CD4-positive, alpha-beta memory T cell (primary cell): ENCODE measurements at regions not wholly inside any gene's neighbourhood (a gene's known extent, or its start where the extent isn't known, plus 50 kb on each side); places are given as distances from the start of the nearest gene placed in this dataset.

Experiments
- CTCF ChIA-PET: fragments of 350-600 bp; sonication (Branson Sonifier 250); formaldehyde crosslinking; loops from one replicate; lab custom pipeline; 2021; ENCODE audit warnings: inconsistent platforms; ENCODE audit not compliant: partially characterized antibody; lab: Charles Lee
- POLR2A ChIA-PET: fragments of 350-600 bp; sonication (Branson Sonifier 250); formaldehyde crosslinking; loops from one replicate; lab custom pipeline; 2021; ENCODE audit not compliant: partially characterized antibody; lab: Charles Lee
- DNase-seq, 5 donors: peaks; one replicate each; pipeline versions ENCODE4 v3.0.0 to v3.0.0-alpha.2; 2020 to 2022; ENCODE audit warnings: mixed read lengths in 1 of 5
- H3K27ac ChIP-seq: one replicate; pipeline ENCODE4 v1.7.0; 2013; ENCODE audit warnings: low read depth, low read length
- H3K27me3 ChIP-seq: 2 replicates; pipeline ENCODE4 v1.7.0; 2013; ENCODE audit warnings: mild to moderate bottlenecking, low read length, moderate library complexity; ENCODE audit not compliant: insufficient read depth
- H3K36me3 ChIP-seq: 2 replicates; pipeline ENCODE4 v1.7.0; 2013; ENCODE audit warnings: mild to moderate bottlenecking, low read length, moderate library complexity; ENCODE audit not compliant: insufficient read depth
- H3K4me1 ChIP-seq: 2 replicates; pipeline ENCODE4 v1.7.0; 2013; ENCODE audit warnings: mild to moderate bottlenecking, low read length, moderate library complexity; ENCODE audit not compliant: insufficient read depth
- H3K4me3 ChIP-seq, 2 donors: one replicate each; pipeline ENCODE4 v1.7.0; 2013; ENCODE audit warnings: low read length in 2 of 2, mild to moderate bottlenecking in 1 of 2
- H3K9me3 ChIP-seq, 2 donors: one replicate each; pipeline ENCODE4 v1.7.0; 2013; ENCODE audit warnings: low read length in 2 of 2, control low read depth in 1 of 2; ENCODE audit not compliant: control insufficient read depth in 1 of 2
- H3K27ac Mint-ChIP-seq, 7 donors: one replicate each; pipeline ENCODE4 v1.8.0; 2020 to 2021; ENCODE audit warnings: mixed read lengths in 7 of 7, mild to moderate bottlenecking in 6 of 7, inconsistent platforms in 3 of 7, moderate library complexity in 3 of 7
- H3K27me3 Mint-ChIP-seq, 2 donors: one replicate each; pipeline ENCODE4 v1.8.0; 2020 to 2021; ENCODE audit warnings: mixed read lengths in 2 of 2
- H3K36me3 Mint-ChIP-seq, 2 donors: one replicate each; pipeline ENCODE4 v1.8.0; 2020 to 2021; ENCODE audit warnings: mixed read lengths in 2 of 2, inconsistent platforms in 1 of 2, mild to moderate bottlenecking in 1 of 2
- H3K4me1 Mint-ChIP-seq, 4 donors: one replicate each; pipeline ENCODE4 v1.8.0; 2020 to 2021; ENCODE audit warnings: mixed read lengths in 4 of 4, mild to moderate bottlenecking in 1 of 4
- H3K4me3 Mint-ChIP-seq, 8 donors: one replicate each; pipeline ENCODE4 v1.8.0; 2020 to 2021; ENCODE audit warnings: mixed read lengths in 8 of 8, mild to moderate bottlenecking in 7 of 8, moderate library complexity in 6 of 8, inconsistent platforms in 3 of 8
- H3K9me3 Mint-ChIP-seq, 8 donors: one replicate each; pipeline ENCODE4 v1.8.0; 2020 to 2021; ENCODE audit warnings: mixed read lengths in 8 of 8, mild to moderate bottlenecking in 5 of 8, inconsistent platforms in 3 of 8, moderate library complexity in 1 of 8
- intact Hi-C: fragments of 100-400 bp; cut with micrococcal nuclease; formaldehyde crosslinking; loops from one replicate; pipeline ENCODE4 v1.15.1; 2023

- Mint-ChIP-seq H3K27ac (no peak overlapping the region), H3K4me3 (peak overlapping the region in 1 of 8 donors; percentile 71)
- CTCF ChIA-PET: no interaction called here
Observed at GRCh38 chr6:11925805-11926204, 86.3 kb upstream of the HIVEP1 start.

GRCh38 chr6:11923621-11924020 is 88.5 kb upstream of the HIVEP1 start:
- no peaks in the 10 kb centered on the region for H3K36me3 ChIP-seq
- H3K27me3 ChIP-seq: no peaks in the 10 kb centered on the region
- no peaks in the 10 kb centered on the region for H3K4me1 Mint-ChIP-seq
- peaks cover 3 to 4% of the 10 kb centered on the region in 2 donors for H3K27me3 Mint-ChIP-seq
- H3K27ac Mint-ChIP-seq: no peak overlapping the region
- CTCF ChIA-PET: no interaction called here
- no peaks in the 10 kb centered on the region for H3K9me3 Mint-ChIP-seq
- no peaks in the 10 kb centered on the region for H3K36me3 Mint-ChIP-seq
- no peak overlapping the region for H3K4me3 Mint-ChIP-seq
- no peaks in the 10 kb centered on the region for H3K4me1 ChIP-seq
- no peak overlapping the region for H3K4me3 ChIP-seq
- DNase-seq: no peak
- POLR2A ChIA-PET: no interaction called here
- no peaks in the 10 kb centered on the region for H3K9me3 ChIP-seq
- H3K27ac ChIP-seq: no peak overlapping the region
- intact Hi-C loops: no loop called here

More at GRCh38 chr6:11925805-11926204, 86.3 kb upstream of the HIVEP1 start:
- intact Hi-C loops: no loop called here
- H3K27ac ChIP-seq: no peak overlapping the region
- H3K36me3 ChIP-seq: no peaks in the 10 kb centered on the region
- no peaks in the 10 kb centered on the region for H3K9me3 ChIP-seq
- no peak for DNase-seq
- H3K27me3 ChIP-seq: no peaks in the 10 kb centered on the region
- POLR2A ChIA-PET: no interaction called here
- no peaks in the 10 kb centered on the region for H3K9me3 Mint-ChIP-seq
- H3K27me3 Mint-ChIP-seq: peaks cover 3 to 4% of the 10 kb centered on the region in 2 donors
- no peaks in the 10 kb centered on the region for H3K4me1 Mint-ChIP-seq
- H3K4me3 ChIP-seq: no peak overlapping the region
- no peaks in the 10 kb centered on the region for H3K4me1 ChIP-seq
- no peaks in the 10 kb centered on the region for H3K36me3 Mint-ChIP-seq

- no peak overlapping the region for H3K27ac ChIP-seq
- ChIA-PET CTCF (no interaction called here), POLR2A (no interaction called here)
- H3K4me3 ChIP-seq: no peak overlapping the region
- no peaks in the 10 kb centered on the region for H3K36me3 ChIP-seq
- no peaks in the 10 kb centered on the region for H3K9me3 ChIP-seq
- H3K36me3 Mint-ChIP-seq: no peaks in the 10 kb centered on the region
- no peak overlapping the region for H3K27ac Mint-ChIP-seq
- H3K4me3 Mint-ChIP-seq: no peak overlapping the region
- intact Hi-C loops: no loop called here
- no peaks in the 10 kb centered on the region for H3K9me3 Mint-ChIP-seq
- DNase-seq: no peak
- H3K4me1 ChIP-seq: no peaks in the 10 kb centered on the region
- H3K4me1 Mint-ChIP-seq: no peaks in the 10 kb centered on the region
- peaks cover 3 to 4% of the 10 kb centered on the region in 2 donors for H3K27me3 Mint-ChIP-seq
- H3K27me3 ChIP-seq: no peaks in the 10 kb centered on the region
Observed at GRCh38 chr6:11922901-11923300, 89.2 kb upstream of the HIVEP1 start.

GRCh38 chr6:11921751-11922150 is 90.4 kb upstream of the HIVEP1 start:
- Mint-ChIP-seq H3K27ac (no peak overlapping the region), H3K27me3 (peaks cover 3 to 4% of the 10 kb centered on the region in 2 donors), H3K4me3 (no peak overlapping the region), H3K9me3 (no peaks in the 10 kb centered on the region), H3K4me1 (no peaks in the 10 kb centered on the region), H3K36me3 (no peaks in the 10 kb centered on the region)
- no peaks in the 10 kb centered on the region for H3K27me3 ChIP-seq
- no peak for DNase-seq
- H3K4me1 ChIP-seq: no peaks in the 10 kb centered on the region
- H3K9me3 ChIP-seq: no peaks in the 10 kb centered on the region
- H3K36me3 ChIP-seq: no peaks in the 10 kb centered on the region
- no peak overlapping the region for H3K4me3 ChIP-seq
- POLR2A ChIA-PET: no interaction called here
- intact Hi-C loops: no loop called here
- H3K27ac ChIP-seq: no peak overlapping the region
- CTCF ChIA-PET: no interaction called here

- H3K36me3 Mint-ChIP-seq: no peaks in the 10 kb centered on the region
- H3K9me3 ChIP-seq: no peaks in the 10 kb centered on the region
- H3K36me3 ChIP-seq: no peaks in the 10 kb centered on the region
- no peak for DNase-seq
- H3K4me1 ChIP-seq: no peaks in the 10 kb centered on the region
- peaks cover 3 to 4% of the 10 kb centered on the region in 2 donors for H3K27me3 Mint-ChIP-seq
- H3K4me1 Mint-ChIP-seq: no peaks in the 10 kb centered on the region
- no peak overlapping the region for H3K27ac Mint-ChIP-seq
- no peak overlapping the region for H3K4me3 ChIP-seq
- H3K27me3 ChIP-seq: no peaks in the 10 kb centered on the region
- intact Hi-C loops: no loop called here
- H3K27ac ChIP-seq: no peak overlapping the region
- no peaks in the 10 kb centered on the region for H3K9me3 Mint-ChIP-seq
- H3K4me3 Mint-ChIP-seq: no peak overlapping the region
- ChIA-PET POLR2A (no interaction called here), CTCF (no interaction called here)
Observed at GRCh38 chr6:11921017-11921438, 91.1 kb upstream of the HIVEP1 start.

DNA sequence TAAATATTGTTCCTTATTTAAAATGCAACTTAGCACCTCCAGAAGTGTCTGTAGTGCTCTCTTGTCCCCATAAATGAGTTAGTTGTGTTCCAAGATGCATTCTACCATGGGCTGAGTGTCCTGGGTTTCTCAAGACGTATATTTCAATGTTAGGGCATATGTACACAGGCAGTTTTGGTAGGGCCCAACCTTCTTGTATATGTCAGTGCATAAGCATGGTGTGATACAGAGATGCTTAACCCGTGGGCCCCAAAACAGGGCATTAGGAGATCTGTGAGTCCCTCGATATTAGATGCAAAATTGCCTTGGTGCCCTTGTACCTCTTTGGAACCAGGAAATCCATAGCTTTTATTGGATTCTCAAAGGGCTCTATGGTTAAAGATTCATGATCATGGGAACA is 91.5 kb upstream of the HIVEP1 start:
- H3K4me1 ChIP-seq: no peaks in the 10 kb centered on the region
- H3K36me3 Mint-ChIP-seq: no peaks in the 10 kb centered on the region
- ChIA-PET CTCF (no interaction called here), POLR2A (no interaction called here)
- H3K27me3 Mint-ChIP-seq: peaks cover 0 to under 1% of the 10 kb centered on the region in 2 donors
- H3K9me3 ChIP-seq: no peaks in the 10 kb centered on the region
- no peaks in the 10 kb centered on the region for H3K27me3 ChIP-seq
- no peak overlapping the region for H3K27ac ChIP-seq
- intact Hi-C loops: no loop called here
- H3K4me1 Mint-ChIP-seq: no peaks in the 10 kb centered on the region
- no peak overlapping the region for H3K27ac Mint-ChIP-seq
- H3K36me3 ChIP-seq: no peaks in the 10 kb centered on the region
- no peak overlapping the region for H3K4me3 ChIP-seq
- H3K4me3 Mint-ChIP-seq: no peak overlapping the region
- DNase-seq: no peak
- no peaks in the 10 kb centered on the region for H3K9me3 Mint-ChIP-seq

DNA sequence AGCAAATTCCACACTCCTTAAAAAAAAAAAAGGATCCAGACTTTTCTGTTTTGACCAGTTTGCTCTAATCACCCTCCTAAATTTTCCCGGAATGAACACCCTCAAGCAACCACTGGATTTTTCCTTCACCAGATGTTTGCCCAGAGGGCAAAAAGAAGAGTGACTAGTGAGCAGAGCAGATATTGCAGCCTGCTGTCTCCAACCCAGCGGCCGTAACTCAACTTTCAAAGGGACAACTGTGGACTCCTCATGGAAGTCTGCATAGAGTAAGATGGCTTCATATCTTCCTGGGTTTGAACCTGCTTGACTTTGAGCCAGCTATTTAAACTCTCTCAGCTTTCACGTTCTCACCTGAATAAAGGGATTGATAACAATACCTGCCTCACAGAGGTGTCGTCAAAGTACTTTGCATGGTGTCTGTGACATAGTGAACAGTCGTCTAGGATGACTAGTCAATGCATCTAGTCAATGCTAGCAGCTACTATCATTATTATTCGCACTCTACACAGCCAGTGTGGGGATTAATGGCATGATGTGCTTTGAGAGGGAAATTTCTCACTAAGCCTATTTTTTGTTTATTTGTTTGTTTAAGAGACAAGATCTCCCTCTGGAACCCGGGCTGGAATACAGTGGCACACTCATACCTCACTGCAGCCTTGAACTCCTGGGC is 92.2 kb upstream of the HIVEP1 start:
- Mint-ChIP-seq H3K27me3 (no peaks in the 10 kb centered on the region), H3K4me1 (no peaks in the 10 kb centered on the region), H3K36me3 (no peaks in the 10 kb centered on the region), H3K4me3 (no peak overlapping the region), H3K9me3 (no peaks in the 10 kb centered on the region), H3K27ac (no peak overlapping the region)
- Histone ChIP-seq H3K27me3 (no peaks in the 10 kb centered on the region), H3K36me3 (no peaks in the 10 kb centered on the region), H3K9me3 (no peaks in the 10 kb centered on the region), H3K4me3 (no peak overlapping the region), H3K4me1 (no peaks in the 10 kb centered on the region), H3K27ac (no peak overlapping the region)
- intact Hi-C loops: no loop called here
- POLR2A ChIA-PET: no interaction called here
- CTCF ChIA-PET: no interaction called here
- no peak for DNase-seq
